Mesenchymal stem cell (in vitro differentiated cells and primary cell): ENCODE measurements at regions not wholly inside any gene's neighbourhood (a gene's known extent, or its start where the extent isn't known, plus 50 kb on each side); places are given as distances from the start of the nearest gene placed in this dataset.
A peak's percentile ranks its signal among the peaks of the same experiment; 100 is the strongest.

Source experiments
- DNase-seq: peaks from one replicate; pipeline ENCODE4 v3.0.0-alpha.2; 2013
- H2AFZ ChIP-seq: one replicate; pipeline ENCODE4 v1.6.1; 2013; ENCODE audit warnings: low read depth, mild to moderate bottlenecking, control low read depth, inconsistent platforms, low read length, moderate library complexity
- H2AK5ac ChIP-seq: 2 replicates; pipeline ENCODE4 v1.6.1; 2013; ENCODE audit warnings: low read length, moderate library complexity, mild to moderate bottlenecking, inconsistent platforms; ENCODE audit not compliant: severe bottlenecking
- H2BK120ac ChIP-seq: one replicate; pipeline ENCODE4 v1.6.1; 2013; ENCODE audit warnings: low read depth, mild to moderate bottlenecking, inconsistent platforms, low read length, moderate library complexity
- H2BK12ac ChIP-seq, 2 experiments: one replicate each; pipeline ENCODE4 v1.6.1; 2013; ENCODE audit warnings: inconsistent platforms in 2 of 2, low read length in 2 of 2, mild to moderate bottlenecking in 2 of 2, moderate library complexity in 2 of 2, control low read depth in 1 of 2
- H2BK15ac ChIP-seq: one replicate; pipeline ENCODE4 v1.6.1; 2013; ENCODE audit warnings: mild to moderate bottlenecking, low read depth, inconsistent platforms; ENCODE audit not compliant: poor library complexity, severe bottlenecking
- H2BK5ac ChIP-seq: 2 replicates; pipeline ENCODE4 v1.6.1; 2013; ENCODE audit warnings: low read depth, mild to moderate bottlenecking, low read length, control low read depth, inconsistent platforms; ENCODE audit not compliant: poor library complexity, severe bottlenecking
- H3K14ac ChIP-seq, 2 experiments: one replicate each; pipeline ENCODE4 v1.6.1; 2013; ENCODE audit warnings: inconsistent platforms in 2 of 2, low read length in 2 of 2, control low read depth in 1 of 2, mild to moderate bottlenecking in 1 of 2, moderate library complexity in 1 of 2
- H3K18ac ChIP-seq, 2 experiments: one replicate each; pipeline ENCODE4 v1.6.1; 2013; ENCODE audit warnings: inconsistent platforms in 2 of 2, low read length in 2 of 2, control low read depth in 1 of 2, low read depth in 1 of 2, mild to moderate bottlenecking in 1 of 2
- H3K23ac ChIP-seq, 2 experiments: one replicate each; pipeline ENCODE4 v1.6.1; 2013; ENCODE audit warnings: inconsistent platforms in 2 of 2, low read length in 2 of 2, mild to moderate bottlenecking in 2 of 2, moderate library complexity in 2 of 2, control low read depth in 1 of 2
- H3K27ac ChIP-seq: 2 replicates; pipeline ENCODE4 v1.5.1; 2013; ENCODE audit warnings: mild to moderate bottlenecking, moderate library complexity, low read length, control low read depth, inconsistent platforms; ENCODE audit not compliant: poor library complexity, severe bottlenecking
- H3K27me3 ChIP-seq, 2 experiments: 2 replicates each; pipeline versions ENCODE4 v1.6.1 to v1.7.0; 2013; ENCODE audit warnings: low read length in 2 of 2, mild to moderate bottlenecking in 2 of 2, moderate library complexity in 2 of 2, control low read depth in 1 of 2, inconsistent platforms in 1 of 2; ENCODE audit not compliant: control insufficient read depth in 1 of 2, insufficient read depth in 1 of 2
- H3K36me3 ChIP-seq, 2 experiments: 2 replicates each; pipeline versions ENCODE4 v1.6.1 to v1.7.0; 2013; ENCODE audit warnings: low read length in 2 of 2, control low read depth in 1 of 2, inconsistent platforms in 1 of 2, low read depth in 1 of 2, mild to moderate bottlenecking in 1 of 2; ENCODE audit not compliant: insufficient read depth in 2 of 2, control insufficient read depth in 1 of 2
- H3K4ac ChIP-seq, 2 experiments: one replicate each; pipeline ENCODE4 v1.6.1; 2013; ENCODE audit warnings: inconsistent platforms in 2 of 2, low read length in 2 of 2, mild to moderate bottlenecking in 2 of 2, moderate library complexity in 2 of 2, control low read depth in 1 of 2, low read depth in 1 of 2
- H3K4me1 ChIP-seq: 2 replicates; pipeline ENCODE4 v1.6.1; 2013; ENCODE audit warnings: low read depth, low read length, control low read depth; ENCODE audit not compliant: control insufficient read depth, insufficient read depth
- H3K4me2 ChIP-seq: 2 replicates; pipeline ENCODE4 v1.6.1; 2013; ENCODE audit warnings: low read length, mild to moderate bottlenecking, inconsistent platforms; ENCODE audit not compliant: poor library complexity, severe bottlenecking
- H3K4me3 ChIP-seq, 2 experiments: 2 replicates each; pipeline versions ENCODE4 v1.5.1 to v1.7.0; 2013; ENCODE audit warnings: low read length in 2 of 2, mild to moderate bottlenecking in 2 of 2, control low read depth in 1 of 2, low read depth in 1 of 2; ENCODE audit not compliant: insufficient read depth in 1 of 2
- H3K79me1 ChIP-seq: replicated peaks from 2 replicates; pipeline ENCODE4 v1.6.1; 2013; ENCODE audit warnings: mild to moderate bottlenecking, control low read depth, low read length, inconsistent platforms; ENCODE audit not compliant: poor library complexity, severe bottlenecking
- H3K9ac ChIP-seq: 2 replicates; pipeline ENCODE4 v1.7.0; 2013; ENCODE audit warnings: mild to moderate bottlenecking, low read length, moderate library complexity
- H3K9me3 ChIP-seq: 2 replicates; pipeline ENCODE4 v1.7.0; 2013; ENCODE audit warnings: mild to moderate bottlenecking, low read length; ENCODE audit not compliant: control insufficient read depth
- H4K8ac ChIP-seq: one replicate; pipeline ENCODE4 v1.6.1; 2013; ENCODE audit warnings: inconsistent platforms, mild to moderate bottlenecking, low read length, moderate library complexity
- H4K91ac ChIP-seq: one replicate; pipeline ENCODE4 v1.6.1; 2013; ENCODE audit warnings: mild to moderate bottlenecking, low read length, inconsistent platforms
- WGBS: methylation state at CpG from one replicate; pipeline ENCODE4 v1.1.7; 2013; ENCODE audit warnings: mixed read lengths; 5-methylcytosine and 5-hydroxymethylcytosine counted together

- no peak overlapping the region for H2BK12ac ChIP-seq
- H2AFZ ChIP-seq = no peak overlapping the region
- H3K36me3 ChIP-seq = no peaks in the 10 kb centered on the region
- H2BK15ac ChIP-seq = no peak overlapping the region
- H3K4me2 ChIP-seq = no peak overlapping the region
- no peak overlapping the region for H2AK5ac ChIP-seq
- no peak overlapping the region for H3K14ac ChIP-seq
- H2BK120ac ChIP-seq = no peak overlapping the region
- no peaks in the 10 kb centered on the region for H3K27me3 ChIP-seq
- H3K9me3 ChIP-seq = no peaks in the 10 kb centered on the region
- H4K8ac ChIP-seq = no peak overlapping the region
- peak overlapping the region; percentile 50 for H4K91ac ChIP-seq
- no peak overlapping the region for H3K4ac ChIP-seq
- no peak overlapping the region for H3K9ac ChIP-seq
- DNase-seq = no peak
- H3K27ac ChIP-seq = no peak overlapping the region
- 95% methylated on average over 11 of the region's 11 CpGs for WGBS
- H3K18ac ChIP-seq = no peak overlapping the region
- no peaks in the 10 kb centered on the region for H3K4me1 ChIP-seq
- no peak overlapping the region for H3K23ac ChIP-seq
- H2BK5ac ChIP-seq = no peak overlapping the region
- H3K79me1 ChIP-seq = no peaks in the 10 kb centered on the region
- H3K4me3 ChIP-seq = no peak overlapping the region
These were observed 382.3 kb upstream of the EMCN start for GRCh38 chr4:100900134-100900533.

GRCh38 chr4:100898844-100899243 lies 381.0 kb upstream of the EMCN start:
- Histone ChIP-seq H3K23ac (no peak overlapping the region), H3K4me3 (no peak overlapping the region), H2BK5ac (no peak overlapping the region), H4K8ac (no peak overlapping the region), H3K4ac (no peak overlapping the region), H3K9me3 (no peaks in the 10 kb centered on the region), H3K79me1 (no peaks in the 10 kb centered on the region), H3K36me3 (no peaks in the 10 kb centered on the region), H2AFZ (no peak overlapping the region), H3K4me1 (no peaks in the 10 kb centered on the region), H2BK120ac (no peak overlapping the region), H3K4me2 (no peak overlapping the region), H3K9ac (no peak overlapping the region), H3K14ac (no peak overlapping the region), H3K18ac (no peak overlapping the region), H2BK12ac (no peak overlapping the region), H3K27ac (no peak overlapping the region), H2AK5ac (no peak overlapping the region), H3K27me3 (no peaks in the 10 kb centered on the region), H4K91ac (no peak overlapping the region), H2BK15ac (no peak overlapping the region)
- no peak for DNase-seq

GRCh38 chr4:100895556-100896197 lies 377.9 kb upstream of the EMCN start:
- no peak overlapping the region for H3K18ac ChIP-seq
- no peak overlapping the region for H2AFZ ChIP-seq
- H4K8ac ChIP-seq = no peak overlapping the region
- H3K9me3 ChIP-seq = no peaks in the 10 kb centered on the region
- H2BK12ac ChIP-seq = no peak overlapping the region
- peak overlapping the region; percentile 89 for H3K9ac ChIP-seq
- H2BK5ac ChIP-seq = no peak overlapping the region
- H4K91ac ChIP-seq = no peak overlapping the region
- no peaks in the 10 kb centered on the region for H3K79me1 ChIP-seq
- H3K4me1 ChIP-seq = no peaks in the 10 kb centered on the region
- no peaks in the 10 kb centered on the region for H3K36me3 ChIP-seq
- H3K14ac ChIP-seq = no peak overlapping the region
- no peak overlapping the region for H3K23ac ChIP-seq
- H2BK120ac ChIP-seq = no peak overlapping the region
- peak overlapping the region in 1 of 2 experiments; percentile 64 for H3K4me3 ChIP-seq
- no peak overlapping the region for H3K4ac ChIP-seq
- no peaks in the 10 kb centered on the region for H3K27me3 ChIP-seq
- 79% methylated on average over 4 of the region's 8 CpGs for WGBS
- H2BK15ac ChIP-seq = no peak overlapping the region
- no peak overlapping the region for H2AK5ac ChIP-seq
- H3K27ac ChIP-seq = no peak overlapping the region
- no peak overlapping the region for H3K4me2 ChIP-seq
- DNase-seq = peak; percentile 18

- H2BK15ac ChIP-seq = no peak overlapping the region
- no peak overlapping the region for H4K8ac ChIP-seq
- H3K4ac ChIP-seq = no peak overlapping the region
- no peak overlapping the region for H3K18ac ChIP-seq
- no peak overlapping the region for H2AFZ ChIP-seq
- no peak overlapping the region for H3K4me3 ChIP-seq
- H3K23ac ChIP-seq = no peak overlapping the region
- no peak for DNase-seq
- no peak overlapping the region for H2AK5ac ChIP-seq
- H3K4me2 ChIP-seq = no peak overlapping the region
- H3K4me1 ChIP-seq = no peaks in the 10 kb centered on the region
- H2BK120ac ChIP-seq = no peak overlapping the region
- H2BK5ac ChIP-seq = no peak overlapping the region
- WGBS = 54% methylated on average over 1 of the region's 1 CpG
- no peaks in the 10 kb centered on the region for H3K79me1 ChIP-seq
- H3K9me3 ChIP-seq = peaks cover 5% of the 10 kb centered on the region
- no peaks in the 10 kb centered on the region for H3K27me3 ChIP-seq
- no peak overlapping the region for H3K27ac ChIP-seq
- no peaks in the 10 kb centered on the region for H3K36me3 ChIP-seq
- no peak overlapping the region for H3K14ac ChIP-seq
- H2BK12ac ChIP-seq = no peak overlapping the region
- no peak overlapping the region for H4K91ac ChIP-seq
- no peak overlapping the region for H3K9ac ChIP-seq
These were observed 376.6 kb upstream of the EMCN start for GRCh38 chr4:100894339-100894870.
